Glutamatergic neuron (in vitro differentiated cells): ENCODE measurements at regions not wholly inside any gene's neighbourhood (a gene's known extent, or its start where the extent isn't known, plus 50 kb on each side); places are given as distances from the start of the nearest gene placed in this dataset.

Experiments
- DNase-seq: peaks from one replicate; pipeline ENCODE4 v3.0.0; 2022
- H3K27ac Mint-ChIP-seq: one replicate; pipeline ENCODE4 v1.8.0; 2020; ENCODE audit warnings: mild to moderate bottlenecking, mixed read lengths, inconsistent platforms; ENCODE audit not compliant: unreplicated experiment
- H3K27me3 Mint-ChIP-seq: one replicate; pipeline ENCODE4 v1.8.0; 2020; ENCODE audit warnings: mild to moderate bottlenecking, moderate library complexity, mixed read lengths, inconsistent platforms; ENCODE audit not compliant: unreplicated experiment
- H3K36me3 Mint-ChIP-seq: one replicate; pipeline ENCODE4 v1.8.0; 2020; ENCODE audit warnings: mild to moderate bottlenecking, mixed read lengths, inconsistent platforms; ENCODE audit not compliant: unreplicated experiment
- H3K4me1 Mint-ChIP-seq: one replicate; pipeline ENCODE4 v1.8.0; 2020; ENCODE audit warnings: mild to moderate bottlenecking, low read depth, mixed read lengths, inconsistent platforms; ENCODE audit not compliant: unreplicated experiment
- H3K4me3 Mint-ChIP-seq: one replicate; pipeline ENCODE4 v1.8.0; 2020; ENCODE audit warnings: mild to moderate bottlenecking, mixed read lengths, inconsistent platforms; ENCODE audit not compliant: unreplicated experiment
- H3K9me3 Mint-ChIP-seq: one replicate; pipeline ENCODE4 v1.8.0; 2020; ENCODE audit warnings: mild to moderate bottlenecking, moderate library complexity, mixed read lengths, inconsistent platforms; ENCODE audit not compliant: unreplicated experiment
- CTCF ChIP-seq: fragments of 200-600 bp; sonication (generic); IDR thresholded peaks from one replicate; pipeline ENCODE4 v1.5.0; 2021; ENCODE audit not compliant: partially characterized antibody, unreplicated experiment

- no peak for DNase-seq
- TF ChIP-seq CTCF, result no peak
- H3K27me3 Mint-ChIP-seq, result no peaks in the 10 kb centered on the region
- no peaks in the 10 kb centered on the region for H3K4me1 Mint-ChIP-seq
- no peaks in the 10 kb centered on the region for H3K36me3 Mint-ChIP-seq
- H3K9me3 Mint-ChIP-seq, result no peaks in the 10 kb centered on the region
- no peak overlapping the region for H3K4me3 Mint-ChIP-seq
- no peak overlapping the region for H3K27ac Mint-ChIP-seq
Observed at GRCh38 chr20:11344939-11345338, 572.8 kb upstream of the BTBD3 start.

GRCh38 chr20:11347738-11348137 is 570.0 kb upstream of the BTBD3 start:
- no peak overlapping the region for H3K27ac Mint-ChIP-seq

GRCh38 chr20:11350126-11351005 is 567.3 kb upstream of the BTBD3 start:
- no peak for TF ChIP-seq CTCF
- no peak for DNase-seq
- Mint-ChIP-seq H3K4me3 (no peak overlapping the region), H3K36me3 (no peaks in the 10 kb centered on the region), H3K4me1 (no peaks in the 10 kb centered on the region), H3K27me3 (no peaks in the 10 kb centered on the region), H3K9me3 (no peaks in the 10 kb centered on the region), H3K27ac (no peak overlapping the region)

More at GRCh38 chr20:11347738-11348137, 570.0 kb upstream of the BTBD3 start:
- no peak for TF ChIP-seq CTCF
- Mint-ChIP-seq H3K27me3 (no peaks in the 10 kb centered on the region), H3K36me3 (no peaks in the 10 kb centered on the region), H3K4me1 (no peaks in the 10 kb centered on the region), H3K4me3 (no peak overlapping the region), H3K9me3 (no peaks in the 10 kb centered on the region)
- DNase-seq, result no peak

GRCh38 chr20:11352041-11352440 is 565.7 kb upstream of the BTBD3 start:
- DNase-seq, result no peak
- H3K4me3 Mint-ChIP-seq, result no peak overlapping the region
- H3K4me1 Mint-ChIP-seq, result no peaks in the 10 kb centered on the region
- no peak overlapping the region for H3K27ac Mint-ChIP-seq
- H3K9me3 Mint-ChIP-seq, result no peaks in the 10 kb centered on the region
- no peaks in the 10 kb centered on the region for H3K27me3 Mint-ChIP-seq
- TF ChIP-seq CTCF, result no peak
- no peaks in the 10 kb centered on the region for H3K36me3 Mint-ChIP-seq

- Mint-ChIP-seq H3K4me1 (no peaks in the 10 kb centered on the region), H3K9me3 (no peaks in the 10 kb centered on the region)
Observed at GRCh38 chr20:11354846-11355245, 562.8 kb upstream of the BTBD3 start.

More at GRCh38 chr20:11354846-11355245, 562.8 kb upstream of the BTBD3 start:
- H3K36me3 Mint-ChIP-seq, result no peaks in the 10 kb centered on the region
- no peak for DNase-seq
- peaks cover under 1% of the 10 kb centered on the region for H3K27me3 Mint-ChIP-seq
- no peak for TF ChIP-seq CTCF
- H3K4me3 Mint-ChIP-seq, result no peak overlapping the region
- no peak overlapping the region for H3K27ac Mint-ChIP-seq
